ENCODE measurements at regions not wholly inside any gene's neighbourhood (a gene's known extent, or its start where the extent isn't known, plus 50 kb on each side); places are given as distances from the start of the nearest gene placed in this dataset.

DNA sequence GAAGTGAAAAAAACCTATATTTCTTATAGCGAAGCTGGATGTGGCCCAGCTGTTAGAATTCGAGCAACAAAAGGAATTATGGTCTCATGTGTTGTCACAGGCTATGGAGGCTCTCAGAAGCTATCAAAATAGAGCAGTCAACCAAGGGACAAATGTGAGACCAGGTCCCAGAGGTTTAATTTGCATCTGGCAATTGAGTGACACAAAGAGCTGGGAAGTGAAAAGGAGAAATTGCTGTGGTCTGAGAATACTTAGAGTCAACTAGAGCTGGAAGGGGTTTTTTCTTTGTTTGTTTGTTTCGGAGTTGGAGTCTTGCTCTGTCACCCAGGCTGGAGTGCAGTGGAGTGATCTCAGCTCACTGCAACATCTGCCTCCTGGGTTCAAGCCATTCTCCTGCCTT lies 61.3 kb upstream of the SMAD3 start:
- Histone ChIP-seq H3K27ac (ENCODE audit: low read depth, low read length) (no peak overlapping the region), H3K4me3 (ENCODE audit: low read length) (no peak overlapping the region), H3K9ac (ENCODE audit: low read depth, low read length) (no peak overlapping the region), H3K36me3 (ENCODE audit: insufficient read depth, low read length) (no peaks in the 10 kb centered on the region), H3K27me3 (ENCODE audit: insufficient read depth, low read length) (no peaks in the 10 kb centered on the region), H3K9me3 (ENCODE audit: insufficient read depth, low read depth, low read length) (no peaks in the 10 kb centered on the region), H3K4me1 (ENCODE audit: insufficient read depth, low read length) (no peaks in the 10 kb centered on the region)
- WGBS = 95% methylated on average over 3 of the region's 3 CpGs

GRCh38 chr15:67005294-67005996 lies 60.0 kb upstream of the SMAD3 start:
- no peaks in the 10 kb centered on the region for H3K4me1 ChIP-seq (ENCODE audit: insufficient read depth, low read length)
- H3K36me3 ChIP-seq (ENCODE audit: insufficient read depth, low read length) = no peaks in the 10 kb centered on the region
- 84% methylated on average over 8 of the region's 10 CpGs for WGBS
- no peaks in the 10 kb centered on the region for H3K9me3 ChIP-seq (ENCODE audit: insufficient read depth, low read depth, low read length)
- H3K4me3 ChIP-seq (ENCODE audit: low read length) = no peak overlapping the region
- no peaks in the 10 kb centered on the region for H3K27me3 ChIP-seq (ENCODE audit: insufficient read depth, low read length)
- no peak overlapping the region for H3K27ac ChIP-seq (ENCODE audit: low read depth, low read length)
- H3K9ac ChIP-seq (ENCODE audit: low read depth, low read length) = no peak overlapping the region

DNA sequence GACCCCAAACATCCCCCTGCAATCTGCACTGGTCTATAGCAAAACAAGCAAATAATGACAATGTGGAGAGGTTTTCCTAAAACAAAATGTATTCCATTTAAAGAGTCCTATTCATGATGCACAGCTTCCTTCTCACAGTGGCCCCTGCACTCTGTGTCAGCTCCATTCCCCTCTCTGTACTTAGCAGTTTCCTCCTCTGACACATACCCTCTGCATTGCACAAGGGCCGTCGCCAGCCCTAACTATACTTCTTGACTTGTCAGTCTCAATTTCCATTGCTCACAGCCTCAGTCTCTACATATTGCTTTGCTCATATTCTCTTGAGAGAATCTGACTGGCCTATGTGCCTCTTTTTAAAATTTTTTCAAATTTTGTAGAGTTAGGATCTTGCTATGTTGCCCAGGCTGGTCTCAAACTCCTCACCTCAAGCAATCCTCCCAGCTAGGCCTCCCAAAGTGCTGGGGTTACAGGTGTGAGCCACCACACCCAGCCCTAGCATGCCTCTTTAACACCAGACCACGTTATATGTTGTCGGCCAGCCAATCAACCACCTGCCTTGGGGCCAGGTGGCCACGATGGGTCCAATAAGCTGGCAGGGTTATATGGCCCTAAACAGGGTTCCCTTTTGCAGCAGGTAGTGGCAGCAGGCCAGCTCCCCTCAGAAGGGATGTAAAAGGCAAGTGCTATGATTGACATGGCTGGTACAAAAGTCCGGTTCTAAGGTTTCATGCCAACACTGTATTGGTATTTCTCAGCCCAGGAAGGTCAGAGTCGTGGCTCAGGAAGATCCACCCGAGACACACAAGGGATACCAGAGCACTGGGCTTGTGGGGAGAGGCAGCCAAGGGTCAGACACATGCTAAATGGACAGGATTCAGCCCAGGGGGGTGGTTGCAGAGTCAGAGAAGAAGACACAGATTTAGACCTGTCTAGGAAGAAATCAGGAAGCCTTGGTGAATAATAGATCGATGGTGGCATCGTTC lies 59.0 kb upstream of the SMAD3 start:
- no peak overlapping the region for H3K9ac ChIP-seq (ENCODE audit: low read depth, low read length)
- WGBS = 93% methylated on average over 9 of the region's 10 CpGs
- no peaks in the 10 kb centered on the region for H3K36me3 ChIP-seq (ENCODE audit: insufficient read depth, low read length)
- H3K27ac ChIP-seq (ENCODE audit: low read depth, low read length) = no peak overlapping the region
- H3K27me3 ChIP-seq (ENCODE audit: insufficient read depth, low read length) = no peaks in the 10 kb centered on the region
- H3K4me3 ChIP-seq (ENCODE audit: low read length) = no peak overlapping the region
- H3K9me3 ChIP-seq (ENCODE audit: insufficient read depth, low read depth, low read length) = no peaks in the 10 kb centered on the region
- peaks cover 7% of the 10 kb centered on the region for H3K4me1 ChIP-seq (ENCODE audit: insufficient read depth, low read length)

DNA sequence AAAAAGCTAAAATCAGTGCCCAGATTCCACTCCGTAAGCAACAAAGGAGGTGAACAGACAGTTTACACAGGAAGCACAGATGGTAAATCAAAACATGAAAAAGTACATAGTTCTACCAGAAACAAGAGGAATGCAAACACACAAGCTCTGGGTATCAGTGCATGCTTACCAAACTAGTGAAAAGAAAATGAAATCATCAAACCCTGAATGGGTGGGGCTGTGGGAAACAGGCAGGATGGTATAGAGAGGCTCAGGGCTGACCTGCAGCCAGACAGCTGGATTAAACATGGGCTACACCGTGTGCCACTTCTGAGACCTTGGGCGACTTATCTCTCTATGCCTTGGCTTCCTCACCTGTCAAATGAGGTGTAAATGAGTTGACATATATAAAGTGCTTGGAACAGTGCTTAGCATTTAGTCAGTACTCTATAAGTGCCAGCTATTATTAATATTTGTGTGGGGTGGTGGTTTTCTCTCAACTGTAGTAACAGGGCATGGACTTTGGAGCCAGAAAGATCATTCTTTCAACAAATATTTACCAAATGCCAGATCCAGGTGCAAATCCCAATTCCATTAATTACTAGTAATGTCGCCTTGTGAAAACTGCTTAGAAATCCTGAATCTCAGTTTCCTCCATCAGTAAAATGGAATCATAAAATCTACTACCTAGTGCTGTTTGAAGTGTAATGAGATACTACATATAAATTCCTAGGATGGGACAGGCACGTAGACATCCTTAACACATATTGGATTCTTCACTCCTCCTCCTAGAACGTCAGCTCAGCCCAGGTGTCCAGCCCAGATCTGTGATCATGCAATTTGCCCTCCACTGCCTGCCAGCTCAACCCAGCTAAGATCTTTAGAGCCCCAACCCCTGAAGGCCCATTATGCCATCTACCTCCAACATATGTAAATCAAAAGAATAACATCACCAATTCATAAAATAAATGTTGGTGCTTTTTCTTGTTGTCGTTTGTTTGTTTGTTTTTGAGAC lies 55.5 kb upstream of the SMAD3 start:
- Histone ChIP-seq H3K4me3 (ENCODE audit: low read length) (no peak overlapping the region), H3K36me3 (ENCODE audit: insufficient read depth, low read length) (no peaks in the 10 kb centered on the region), H3K4me1 (ENCODE audit: insufficient read depth, low read length) (peaks cover 28% of the 10 kb centered on the region), H3K9ac (ENCODE audit: low read depth, low read length) (no peak overlapping the region), H3K27me3 (ENCODE audit: insufficient read depth, low read length) (no peaks in the 10 kb centered on the region), H3K9me3 (ENCODE audit: insufficient read depth, low read depth, low read length) (no peaks in the 10 kb centered on the region), H3K27ac (ENCODE audit: low read depth, low read length) (no peak overlapping the region)
- WGBS = 94% methylated on average over 6 of the region's 7 CpGs

- no peaks in the 10 kb centered on the region for H3K36me3 ChIP-seq (ENCODE audit: insufficient read depth, low read length)
- 53% methylated on average over 7 of the region's 7 CpGs for WGBS
- H3K9ac ChIP-seq (ENCODE audit: low read depth, low read length) = no peak overlapping the region
- H3K4me3 ChIP-seq (ENCODE audit: low read length) = no peak overlapping the region
- H3K4me1 ChIP-seq (ENCODE audit: insufficient read depth, low read length) = peaks cover 28% of the 10 kb centered on the region
- H3K27ac ChIP-seq (ENCODE audit: low read depth, low read length) = peak overlapping the region; percentile 31; the same call in 1 of the 2 replicates
- no peaks in the 10 kb centered on the region for H3K27me3 ChIP-seq (ENCODE audit: insufficient read depth, low read length)
- H3K9me3 ChIP-seq (ENCODE audit: insufficient read depth, low read depth, low read length) = no peaks in the 10 kb centered on the region
Measured at GRCh38 chr15:67010898-67011616, 54.3 kb upstream of the SMAD3 start.

- peaks cover 28% of the 10 kb centered on the region for H3K4me1 ChIP-seq (ENCODE audit: insufficient read depth, low read length)
- no peak overlapping the region for H3K27ac ChIP-seq (ENCODE audit: low read depth, low read length)
- no peaks in the 10 kb centered on the region for H3K27me3 ChIP-seq (ENCODE audit: insufficient read depth, low read length)
- H3K36me3 ChIP-seq (ENCODE audit: insufficient read depth, low read length) = no peaks in the 10 kb centered on the region
- H3K9ac ChIP-seq (ENCODE audit: low read depth, low read length) = no peak overlapping the region
- no peak overlapping the region for H3K4me3 ChIP-seq (ENCODE audit: low read length)
- no peaks in the 10 kb centered on the region for H3K9me3 ChIP-seq (ENCODE audit: insufficient read depth, low read depth, low read length)
- 86% methylated on average over 6 of the region's 6 CpGs for WGBS
Measured at GRCh38 chr15:67011617-67012005, 53.8 kb upstream of the SMAD3 start.

DNA sequence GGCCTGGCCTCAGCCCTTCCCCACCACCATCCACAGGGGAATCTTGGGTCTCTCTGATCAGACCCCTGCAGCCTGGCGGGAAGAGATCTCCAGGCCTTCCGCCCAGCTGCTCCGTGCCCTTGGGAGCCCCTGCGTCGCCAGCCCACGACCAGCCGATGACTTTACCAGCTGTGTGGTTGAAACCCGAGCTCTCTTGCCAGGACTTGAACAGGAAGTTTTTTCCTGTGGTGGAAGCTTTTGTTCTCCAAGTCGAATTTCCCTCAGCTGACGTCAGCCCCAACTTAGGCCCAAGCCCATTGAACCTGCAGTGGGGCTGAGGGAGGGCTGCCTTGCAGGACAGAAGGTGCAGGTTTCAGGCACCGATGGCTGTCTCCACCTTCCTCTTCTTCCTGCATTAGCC lies 51.7 kb upstream of the SMAD3 start:
- Histone ChIP-seq H3K4me3 (ENCODE audit: low read length) (no peak overlapping the region), H3K4me1 (ENCODE audit: insufficient read depth, low read length) (peaks cover 28% of the 10 kb centered on the region), H3K9ac (ENCODE audit: low read depth, low read length) (no peak overlapping the region), H3K27me3 (ENCODE audit: insufficient read depth, low read length) (no peaks in the 10 kb centered on the region), H3K9me3 (ENCODE audit: insufficient read depth, low read depth, low read length) (no peaks in the 10 kb centered on the region), H3K27ac (ENCODE audit: low read depth, low read length) (peak overlapping the region; percentile 72; the same call in 1 of the 2 replicates), H3K36me3 (ENCODE audit: insufficient read depth, low read length) (no peaks in the 10 kb centered on the region)
- WGBS = 44% methylated on average over 11 of the region's 11 CpGs

Data from HUES64 (cell line).